Prostate gland (tissue), 2 donors: ENCODE measurements at regions not wholly inside any gene's neighbourhood (a gene's known extent, or its start where the extent isn't known, plus 50 kb on each side); places are given as distances from the start of the nearest gene placed in this dataset.

Experiments
- POLR2A ChIP-seq: fragments of 450-650 bp; IDR thresholded peaks from one replicate; pipeline ENCODE4 v1.6.1; 2016; ENCODE audit warnings: antibody characterized with exemption, mild to moderate bottlenecking
- POLR2AphosphoS5 ChIP-seq: sonication (generic); formaldehyde crosslinking; IDR thresholded peaks from one replicate; pipeline ENCODE4 v1.6.1; 2017; ENCODE audit warnings: antibody characterized with exemption
- TF ChIP-seq, protein P1 (sequence below), 4 experiments: fragments of 200-600 bp in 2 of 4; fragments of 450-650 bp in 2 of 4; sonication (generic) in 2 of 4; IDR thresholded peaks; 1 replicate in 3 of 4; 2 replicates in 1 of 4; pipeline ENCODE4 v1.5.1; 2016 to 2019; ENCODE audit warnings: antibody characterized with exemption in 4 of 4, mild to moderate bottlenecking in 2 of 4, moderate library complexity in 2 of 4

GRCh38 chr6:20334962-20335361, 66.7 kb upstream of the E2F3 start:
- TF ChIP-seq, protein P1, sequence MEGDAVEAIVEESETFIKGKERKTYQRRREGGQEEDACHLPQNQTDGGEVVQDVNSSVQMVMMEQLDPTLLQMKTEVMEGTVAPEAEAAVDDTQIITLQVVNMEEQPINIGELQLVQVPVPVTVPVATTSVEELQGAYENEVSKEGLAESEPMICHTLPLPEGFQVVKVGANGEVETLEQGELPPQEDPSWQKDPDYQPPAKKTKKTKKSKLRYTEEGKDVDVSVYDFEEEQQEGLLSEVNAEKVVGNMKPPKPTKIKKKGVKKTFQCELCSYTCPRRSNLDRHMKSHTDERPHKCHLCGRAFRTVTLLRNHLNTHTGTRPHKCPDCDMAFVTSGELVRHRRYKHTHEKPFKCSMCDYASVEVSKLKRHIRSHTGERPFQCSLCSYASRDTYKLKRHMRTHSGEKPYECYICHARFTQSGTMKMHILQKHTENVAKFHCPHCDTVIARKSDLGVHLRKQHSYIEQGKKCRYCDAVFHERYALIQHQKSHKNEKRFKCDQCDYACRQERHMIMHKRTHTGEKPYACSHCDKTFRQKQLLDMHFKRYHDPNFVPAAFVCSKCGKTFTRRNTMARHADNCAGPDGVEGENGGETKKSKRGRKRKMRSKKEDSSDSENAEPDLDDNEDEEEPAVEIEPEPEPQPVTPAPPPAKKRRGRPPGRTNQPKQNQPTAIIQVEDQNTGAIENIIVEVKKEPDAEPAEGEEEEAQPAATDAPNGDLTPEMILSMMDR (IDR thresholded peaks at IDR 0.05), result no peak
- no peak for TF ChIP-seq POLR2AphosphoS5
- TF ChIP-seq POLR2A, result no peak
